Endothelial cell of umbilical vein (primary cell): ENCODE measurements at regions not wholly inside any gene's neighbourhood (a gene's known extent, or its start where the extent isn't known, plus 50 kb on each side); places are given as distances from the start of the nearest gene placed in this dataset.

Source experiments
- BruUV-seq: library from RNA; stranded (reverse); fragments of 400-500 nt; replicated peaks from 2 replicates; lab custom pipeline; 2021; lab: Mats Ljungman, UMichigan
- CTCF ChIA-PET: fragments of 300-600, 350-600 bp; sonication (Branson Sonifier 250); formaldehyde crosslinking; loops from one replicate; lab custom pipeline; 2021; ENCODE audit warnings: antibody characterized with exemption, inconsistent platforms; lab: Charles Lee
- POLR2A ChIA-PET: fragments of 300-600, 350-600 bp; sonication (Branson Sonifier 250); formaldehyde crosslinking; loops from one replicate; lab custom pipeline; 2021; ENCODE audit warnings: antibody characterized with exemption, inconsistent platforms; lab: Charles Lee
- DNase-seq: peaks from one replicate; pipeline ENCODE4 v3.0.0-alpha.2; 2011; ENCODE audit warnings: low read depth, low spot score
- FAIRE-seq: peaks from 2 replicates; lab custom pipeline; 2011; peaks lifted over from hg19 to GRCh38; lab: Jason Lieb, UNC
- H2AFZ ChIP-seq: 2 replicates; pipeline ENCODE4 v1.6.0; 2012; ENCODE audit warnings: low read depth, low read length, control low read depth, inconsistent platforms
- H3K27ac ChIP-seq: 2 replicates; pipeline ENCODE4 v1.5.1; 2011; ENCODE audit warnings: low read depth, mild to moderate bottlenecking, control low read depth, low read length, moderate library complexity; ENCODE audit not compliant: insufficient read depth
- H3K27me3 ChIP-seq, 2 experiments: 2 replicates each; pipeline versions ENCODE4 v1.6.0 to v1.6.1; 2011; ENCODE audit warnings: low read length in 2 of 2, mixed read lengths in 1 of 2; ENCODE audit not compliant: control insufficient read depth in 2 of 2, insufficient read depth in 2 of 2
- H3K36me3 ChIP-seq, 2 experiments: 2 replicates in 1 of 2; 3 replicates in 1 of 2; pipeline ENCODE4 v1.5.1; 2011; ENCODE audit warnings: low read length in 2 of 2, mild to moderate bottlenecking in 1 of 2, moderate library complexity in 1 of 2; ENCODE audit not compliant: control insufficient read depth in 2 of 2, insufficient read depth in 2 of 2; ENCODE audit errors: extremely low read depth in 1 of 2
- H3K4me1 ChIP-seq: 3 replicates; pipeline ENCODE4 v1.5.1; 2011; ENCODE audit warnings: mild to moderate bottlenecking, low read length; ENCODE audit not compliant: control insufficient read depth, insufficient read depth; ENCODE audit errors: extremely low read depth
- H3K4me2 ChIP-seq: 2 replicates; pipeline ENCODE4 v1.6.1; 2011; ENCODE audit warnings: low read length, control low read depth, mixed read lengths; ENCODE audit not compliant: insufficient read depth
- H3K4me3 ChIP-seq, 3 experiments: fragments of 200-600 bp in 1 of 3; sonication (generic), shearing (Covaris generic) in 1 of 3; replicated peaks in 1 of 3; 2 replicates each; pipeline ENCODE4 v1.5.1; 2011 to 2016; ENCODE audit warnings: control low read depth in 3 of 3, low read length in 3 of 3, mild to moderate bottlenecking in 2 of 3, inconsistent platforms in 1 of 3, low read depth in 1 of 3, moderate library complexity in 1 of 3; ENCODE audit not compliant: insufficient read depth in 1 of 3
- H3K79me2 ChIP-seq: 2 replicates; pipeline ENCODE4 v1.6.0; 2012; ENCODE audit warnings: low read length, inconsistent platforms; ENCODE audit not compliant: control insufficient read depth, insufficient read depth
- H3K9ac ChIP-seq: replicated peaks from 2 replicates; pipeline ENCODE3; 2011; ENCODE audit warnings: low read length, control low read depth; ENCODE audit not compliant: insufficient read depth; ENCODE audit errors: extremely low read depth
- H3K9me1 ChIP-seq: replicated peaks from 3 replicates; pipeline ENCODE4 v1.6.0; 2011; ENCODE audit warnings: mild to moderate bottlenecking, low read length; ENCODE audit not compliant: control insufficient read depth, insufficient read depth; ENCODE audit errors: extremely low read depth
- H3K9me3 ChIP-seq: replicated peaks from 2 replicates; pipeline ENCODE4 v1.5.1; 2012; ENCODE audit warnings: low read length, inconsistent platforms; ENCODE audit not compliant: control insufficient read depth, insufficient read depth
- H4K20me1 ChIP-seq: replicated peaks from 2 replicates; pipeline ENCODE3; 2011; ENCODE audit warnings: mild to moderate bottlenecking, low read length; ENCODE audit not compliant: control insufficient read depth, insufficient read depth; ENCODE audit errors: extremely low read depth
- EZH2 ChIP-seq: IDR thresholded peaks from 2 replicates; pipeline ENCODE4 v1.6.1; 2012; ENCODE audit warnings: borderline replicate concordance, low read depth, mild to moderate bottlenecking, moderate library complexity, low read length, inconsistent platforms; ENCODE audit not compliant: severe bottlenecking
- FOS ChIP-seq: IDR thresholded peaks from 2 replicates; pipeline ENCODE4 v1.6.1; 2011; ENCODE audit warnings: mild to moderate bottlenecking, low read length, moderate library complexity, borderline replicate concordance; ENCODE audit not compliant: insufficient read depth
- GATA2 ChIP-seq: IDR thresholded peaks from 2 replicates; pipeline ENCODE4 v1.7.0; 2011; ENCODE audit warnings: low read depth, mild to moderate bottlenecking, moderate library complexity, mixed read lengths, low read length; ENCODE audit not compliant: insufficient read length, insufficient read depth
- JUN ChIP-seq: IDR thresholded peaks from 2 replicates; pipeline ENCODE4 v1.6.1; 2011; ENCODE audit warnings: borderline replicate concordance, low read depth; ENCODE audit not compliant: insufficient read length, insufficient read depth
- MYC ChIP-seq: IDR thresholded peaks from one replicate; pipeline ENCODE4 v1.6.1; 2011; ENCODE audit warnings: mild to moderate bottlenecking, low read depth, low read length
- POLR2A ChIP-seq: IDR thresholded peaks from 2 replicates; pipeline ENCODE4 v1.6.1; 2012; ENCODE audit warnings: low read depth, mild to moderate bottlenecking, control low read depth, low read length
- POLR2AphosphoS5 ChIP-seq: IDR thresholded peaks from 2 replicates; pipeline ENCODE4 v1.6.1; 2012; ENCODE audit warnings: low read depth, mild to moderate bottlenecking, control low read depth, low read length, moderate library complexity; ENCODE audit not compliant: insufficient read depth
- dilution Hi-C: fragments of 300-500 bp; cut with MboI; formaldehyde crosslinking; loops from one replicate; pipeline ENCODE4 v1.15.0; 2019; ENCODE audit warnings: low sequenced_read_pairs; ENCODE audit not compliant: extremely low pct_ligation_motif_present
- intact Hi-C: fragments of 100-400 bp; cut with micrococcal nuclease; formaldehyde crosslinking; loops from one replicate; pipeline ENCODE4 v1.10.0; 2022
- TF ChIP-seq, protein P1 (sequence below), 2 donors: IDR thresholded peaks; 1 replicate in 1 of 2; 2 replicates in 1 of 2; pipeline ENCODE4 v1.5.1; 2011; ENCODE audit warnings: low read length in 2 of 2, mild to moderate bottlenecking in 2 of 2, moderate library complexity in 2 of 2, control low read depth in 1 of 2, inconsistent platforms in 1 of 2, low read depth in 1 of 2; ENCODE audit not compliant: insufficient read depth in 1 of 2; ENCODE audit errors: extremely low read depth in 1 of 2
- TF ChIP-seq, protein P2 (sequence below): IDR thresholded peaks from 2 replicates; pipeline ENCODE4 v1.6.1; 2011; ENCODE audit not compliant: insufficient read depth, insufficient read length

DNA sequence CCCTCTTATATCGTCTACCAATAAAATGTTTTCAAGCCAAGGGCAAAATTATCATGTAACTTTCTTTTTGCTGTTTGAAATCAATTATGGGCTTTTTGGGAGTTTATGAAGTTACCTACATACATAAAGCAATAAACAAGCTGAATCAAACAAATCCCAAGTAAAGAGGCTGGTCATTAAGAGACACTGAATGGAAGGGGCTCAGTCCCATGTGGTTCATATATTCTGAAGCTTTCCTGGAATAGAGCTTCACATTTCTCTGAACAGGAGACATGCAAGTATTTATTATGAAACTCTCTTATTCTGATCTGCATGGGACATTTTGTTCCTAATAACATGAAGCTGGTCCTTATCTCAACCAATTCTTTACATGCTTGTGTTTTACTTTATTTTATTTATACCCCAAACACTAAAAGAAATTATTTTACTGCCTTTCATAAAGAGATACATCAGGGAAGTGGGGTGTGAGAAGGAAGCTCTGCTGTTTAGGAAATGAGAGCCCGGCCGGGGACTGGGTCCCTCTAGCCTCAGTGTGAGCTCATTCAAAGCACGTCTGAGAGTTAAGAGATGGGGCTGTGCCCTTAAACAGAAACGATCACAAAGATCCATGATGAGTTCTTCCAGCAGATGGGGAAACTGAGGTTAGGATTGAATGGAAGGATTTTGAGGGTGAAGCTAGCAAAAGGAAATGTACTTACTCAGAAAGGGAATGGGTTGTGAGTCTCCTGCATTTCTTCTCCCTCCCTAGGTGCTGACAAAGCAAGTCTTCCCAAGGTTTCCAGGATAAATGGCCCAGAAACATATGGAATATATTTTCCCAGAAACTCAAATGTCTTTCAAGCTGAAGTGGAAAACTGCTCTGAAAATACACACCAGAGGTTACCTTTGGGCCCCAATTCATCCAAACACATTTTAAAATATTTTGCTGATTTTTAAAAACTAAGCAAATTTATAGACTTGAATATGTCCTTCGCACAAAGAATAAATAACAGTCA is 93.1 kb upstream of the LNX1 start:
- intact Hi-C loops (no loop called here), dilution Hi-C loops (no loop called here)
- CTCF ChIA-PET: interaction anchor here (0.8 to 2.1 kb wide), 5 partner anchors 11 to 550 kb away, joined by 3 to 7 read pairs (median 3); no protein-coding TSS in a partner anchor
- Histone ChIP-seq H3K4me2 (no peak overlapping the region), H3K9me3 (no peaks in the 10 kb centered on the region), H4K20me1 (no peaks in the 10 kb centered on the region), H3K9ac (no peak overlapping the region), H3K27me3 (peaks cover 29 to 48% of the 10 kb centered on the region in 2 experiments), H3K4me1 (no peaks in the 10 kb centered on the region), H3K36me3 (no peaks in the 10 kb centered on the region), H3K9me1 (no peaks in the 10 kb centered on the region), H3K79me2 (no peaks in the 10 kb centered on the region), H3K4me3 (no peak overlapping the region), H3K27ac (no peak overlapping the region), H2AFZ (no peak overlapping the region)
- TF ChIP-seq EZH2: no peak
- TF ChIP-seq JUN: no peak
- TF ChIP-seq GATA2: no peak
- TF ChIP-seq POLR2A: no peak
- TF ChIP-seq POLR2AphosphoS5: no peak
- TF ChIP-seq, protein P1, sequence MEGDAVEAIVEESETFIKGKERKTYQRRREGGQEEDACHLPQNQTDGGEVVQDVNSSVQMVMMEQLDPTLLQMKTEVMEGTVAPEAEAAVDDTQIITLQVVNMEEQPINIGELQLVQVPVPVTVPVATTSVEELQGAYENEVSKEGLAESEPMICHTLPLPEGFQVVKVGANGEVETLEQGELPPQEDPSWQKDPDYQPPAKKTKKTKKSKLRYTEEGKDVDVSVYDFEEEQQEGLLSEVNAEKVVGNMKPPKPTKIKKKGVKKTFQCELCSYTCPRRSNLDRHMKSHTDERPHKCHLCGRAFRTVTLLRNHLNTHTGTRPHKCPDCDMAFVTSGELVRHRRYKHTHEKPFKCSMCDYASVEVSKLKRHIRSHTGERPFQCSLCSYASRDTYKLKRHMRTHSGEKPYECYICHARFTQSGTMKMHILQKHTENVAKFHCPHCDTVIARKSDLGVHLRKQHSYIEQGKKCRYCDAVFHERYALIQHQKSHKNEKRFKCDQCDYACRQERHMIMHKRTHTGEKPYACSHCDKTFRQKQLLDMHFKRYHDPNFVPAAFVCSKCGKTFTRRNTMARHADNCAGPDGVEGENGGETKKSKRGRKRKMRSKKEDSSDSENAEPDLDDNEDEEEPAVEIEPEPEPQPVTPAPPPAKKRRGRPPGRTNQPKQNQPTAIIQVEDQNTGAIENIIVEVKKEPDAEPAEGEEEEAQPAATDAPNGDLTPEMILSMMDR (IDR thresholded peaks at IDR 0.05; ENCODE audit: extremely low read depth in 1 of 2, insufficient read depth in 1 of 2, low read depth in 1 of 2, low read length in 2 of 2): no peak
- TF ChIP-seq MYC: no peak
- TF ChIP-seq FOS: no peak
- TF ChIP-seq, protein P2, sequence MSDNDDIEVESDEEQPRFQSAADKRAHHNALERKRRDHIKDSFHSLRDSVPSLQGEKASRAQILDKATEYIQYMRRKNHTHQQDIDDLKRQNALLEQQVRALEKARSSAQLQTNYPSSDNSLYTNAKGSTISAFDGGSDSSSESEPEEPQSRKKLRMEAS: no peak
- DNase-seq: no peak
- BruUV-seq: no TSS peak
- FAIRE-seq: no peak
- POLR2A ChIA-PET: no interaction called here
